GM12892 (cell line): ENCODE measurements at regions not wholly inside any gene's neighbourhood (a gene's known extent, or its start where the extent isn't known, plus 50 kb on each side); places are given as distances from the start of the nearest gene placed in this dataset.

Experiments used
- POLR2A ChIP-seq: IDR thresholded peaks from 2 replicates; pipeline ENCODE4 v1.6.1; 2011; ENCODE audit warnings: low read depth, low read length, control low read depth
- TAF1 ChIP-seq: IDR thresholded peaks from 2 replicates; pipeline ENCODE4 v1.6.1; 2011; ENCODE audit warnings: low read depth, mild to moderate bottlenecking, control low read depth, low read length, borderline replicate concordance

DNA sequence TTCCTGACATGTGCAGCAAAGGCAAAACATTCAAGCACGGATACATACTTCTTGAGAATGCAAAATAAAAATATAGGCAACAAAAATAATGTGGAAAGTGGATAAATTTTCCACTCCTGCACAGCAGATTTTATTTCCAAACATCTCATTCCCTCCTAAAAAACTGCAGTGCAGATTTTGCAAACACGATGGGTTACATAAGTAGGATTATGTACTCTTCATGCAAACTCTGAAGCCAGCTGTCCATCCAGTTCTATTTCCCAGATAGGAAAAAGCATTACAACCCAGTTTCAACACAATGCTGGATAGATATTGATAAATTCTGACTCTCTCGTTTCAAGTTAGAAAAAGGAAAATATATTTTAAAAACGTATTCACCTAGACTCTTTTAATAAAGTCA is 52.7 kb upstream of the CCNG1 start:
- TF ChIP-seq TAF1, result no peak
- TF ChIP-seq POLR2A, result no peak
